ENCODE measurements at regions not wholly inside any gene's neighbourhood (a gene's known extent, or its start where the extent isn't known, plus 50 kb on each side); places are given as distances from the start of the nearest gene placed in this dataset.

DNA sequence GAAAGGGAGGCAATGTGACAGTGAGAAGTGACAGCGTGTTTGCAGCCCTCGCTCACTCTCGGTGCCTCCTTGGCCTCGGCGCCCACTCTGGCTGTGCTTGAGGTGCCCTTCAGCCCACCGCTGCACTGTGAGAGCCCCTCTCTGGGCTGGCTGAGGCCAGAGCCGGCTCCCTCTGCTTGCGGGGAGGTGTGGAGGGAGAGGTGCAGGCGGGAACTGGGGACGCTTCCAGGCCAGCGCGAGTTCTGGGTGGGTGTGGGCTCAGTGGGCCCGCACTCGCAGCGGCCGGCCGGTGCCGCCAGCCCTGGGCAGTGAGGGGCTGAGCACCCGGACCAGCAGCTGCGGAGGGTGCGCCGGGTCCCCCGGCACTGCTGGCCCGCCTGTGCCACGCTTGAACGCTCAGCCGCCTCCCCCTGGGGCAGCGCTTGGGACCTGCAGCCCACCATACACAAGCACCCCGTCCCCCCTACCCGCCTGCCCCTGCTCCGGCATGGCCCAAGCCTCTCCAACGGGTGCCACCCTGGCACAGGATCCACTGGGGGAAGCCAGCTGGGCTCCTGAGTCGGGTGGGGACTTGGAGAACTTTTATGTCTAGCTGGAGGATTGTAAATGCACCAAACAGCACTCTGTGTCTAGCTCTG is 1142.8 kb upstream of the INTU start:
- TF ChIP-seq, protein P1, sequence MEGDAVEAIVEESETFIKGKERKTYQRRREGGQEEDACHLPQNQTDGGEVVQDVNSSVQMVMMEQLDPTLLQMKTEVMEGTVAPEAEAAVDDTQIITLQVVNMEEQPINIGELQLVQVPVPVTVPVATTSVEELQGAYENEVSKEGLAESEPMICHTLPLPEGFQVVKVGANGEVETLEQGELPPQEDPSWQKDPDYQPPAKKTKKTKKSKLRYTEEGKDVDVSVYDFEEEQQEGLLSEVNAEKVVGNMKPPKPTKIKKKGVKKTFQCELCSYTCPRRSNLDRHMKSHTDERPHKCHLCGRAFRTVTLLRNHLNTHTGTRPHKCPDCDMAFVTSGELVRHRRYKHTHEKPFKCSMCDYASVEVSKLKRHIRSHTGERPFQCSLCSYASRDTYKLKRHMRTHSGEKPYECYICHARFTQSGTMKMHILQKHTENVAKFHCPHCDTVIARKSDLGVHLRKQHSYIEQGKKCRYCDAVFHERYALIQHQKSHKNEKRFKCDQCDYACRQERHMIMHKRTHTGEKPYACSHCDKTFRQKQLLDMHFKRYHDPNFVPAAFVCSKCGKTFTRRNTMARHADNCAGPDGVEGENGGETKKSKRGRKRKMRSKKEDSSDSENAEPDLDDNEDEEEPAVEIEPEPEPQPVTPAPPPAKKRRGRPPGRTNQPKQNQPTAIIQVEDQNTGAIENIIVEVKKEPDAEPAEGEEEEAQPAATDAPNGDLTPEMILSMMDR (IDR thresholded peaks at IDR 0.05 in 4 of 5, conservative IDR thresholded peaks at IDR 0.05 in 1 of 5), result no peak
- no peak for TF ChIP-seq POLR2A (IDR thresholded peaks at IDR 0.05)
